ENCODE measurements at regions not wholly inside any gene's neighbourhood (a gene's known extent, or its start where the extent isn't known, plus 50 kb on each side); places are given as distances from the start of the nearest gene placed in this dataset.
"Not testable (repeated sequence)": the region's sequence is repeated elsewhere in the genome, so short reads cannot be mapped to it uniquely, and the experiment has no call there.

DNA sequence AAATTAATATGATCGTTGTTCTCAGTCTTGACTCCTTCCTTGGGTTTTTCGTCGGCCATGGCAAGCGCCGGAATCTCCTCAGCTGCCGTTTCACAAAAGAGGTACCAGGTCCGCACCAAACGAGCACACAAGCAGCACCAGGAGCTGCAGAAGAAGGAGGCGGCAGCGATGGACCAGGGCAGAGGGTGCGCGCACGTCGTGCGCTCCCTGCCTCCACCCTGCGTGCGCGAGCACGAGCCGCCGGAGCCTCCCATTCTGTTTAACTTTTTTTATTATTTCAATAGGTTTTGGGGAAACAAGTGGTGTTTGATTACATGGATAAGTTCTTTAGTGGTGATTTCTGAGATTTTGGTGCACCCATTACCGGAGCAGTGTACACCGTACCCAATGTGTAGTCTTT is 158.2 kb downstream of the PLS3 start:
- H3K27ac Mint-ChIP-seq: no peak overlapping the region
- CTCF ChIA-PET: no interaction called here
- TF ChIP-seq, protein P1, sequence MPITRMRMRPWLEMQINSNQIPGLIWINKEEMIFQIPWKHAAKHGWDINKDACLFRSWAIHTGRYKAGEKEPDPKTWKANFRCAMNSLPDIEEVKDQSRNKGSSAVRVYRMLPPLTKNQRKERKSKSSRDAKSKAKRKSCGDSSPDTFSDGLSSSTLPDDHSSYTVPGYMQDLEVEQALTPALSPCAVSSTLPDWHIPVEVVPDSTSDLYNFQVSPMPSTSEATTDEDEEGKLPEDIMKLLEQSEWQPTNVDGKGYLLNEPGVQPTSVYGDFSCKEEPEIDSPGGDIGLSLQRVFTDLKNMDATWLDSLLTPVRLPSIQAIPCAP (CRISPR knock-in tag; IDR thresholded peaks at IDR 0.05): no peak
- H3K4me1 Mint-ChIP-seq: peaks cover 13% of the 10 kb centered on the region
- no peak for ATAC-seq
- no peak overlapping the region for H3K4me3 Mint-ChIP-seq
- DNase-seq (ENCODE audit: low spot score): no peak
- no peaks in the 10 kb centered on the region for H3K9me3 Mint-ChIP-seq
- POLR2A ChIA-PET: no interaction called here
- H3K27me3 Mint-ChIP-seq (ENCODE audit: low read depth): no peaks in the 10 kb centered on the region
- no peaks in the 10 kb centered on the region for H3K36me3 Mint-ChIP-seq

DNA sequence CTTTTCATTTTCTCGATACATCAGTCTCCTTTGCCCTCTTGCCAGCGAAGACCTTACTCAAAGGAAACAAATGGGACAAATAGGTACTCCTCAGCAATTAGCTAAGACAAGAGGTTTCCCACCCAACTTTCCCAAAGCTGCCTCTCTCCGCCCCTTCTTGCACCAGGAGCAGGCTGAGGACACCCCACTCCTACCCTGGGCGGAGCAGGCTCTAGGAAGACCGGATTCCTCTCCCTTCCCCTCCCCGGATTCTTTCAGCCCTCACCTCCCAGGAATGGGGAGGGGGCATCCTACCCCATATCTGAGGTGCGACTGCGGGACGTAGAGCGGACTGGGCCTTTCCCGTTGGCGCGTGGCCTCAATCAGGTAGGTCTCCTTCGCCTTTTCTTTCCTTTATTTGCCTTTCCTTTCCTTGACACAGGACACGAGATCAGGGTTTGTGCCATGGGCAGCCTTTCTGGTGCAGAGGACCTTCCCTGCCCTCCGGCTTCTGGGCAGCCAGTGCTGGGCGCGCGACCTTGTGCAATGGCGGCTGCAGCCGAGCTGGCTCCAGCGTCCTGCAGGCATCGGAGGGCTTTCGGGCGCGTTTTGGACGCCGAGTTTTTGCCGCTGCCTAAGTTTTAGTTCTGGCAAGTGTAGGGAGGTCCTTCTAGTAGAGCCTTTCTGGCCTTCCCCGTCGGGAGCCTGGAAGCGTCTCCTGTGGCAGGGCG is 161.9 kb downstream of the PLS3 start:
- H3K27ac Mint-ChIP-seq; POLR2A ChIA-PET; H3K4me3 Mint-ChIP-seq; H3K9me3 Mint-ChIP-seq; H3K36me3 Mint-ChIP-seq; CTCF ChIA-PET; H3K27me3 Mint-ChIP-seq (ENCODE audit: low read depth); DNase-seq (ENCODE audit: low spot score): not testable (repeated sequence)
- H3K4me1 Mint-ChIP-seq: peaks cover 12% of the 10 kb centered on the region
- ATAC-seq: peak; percentile 83

DNA sequence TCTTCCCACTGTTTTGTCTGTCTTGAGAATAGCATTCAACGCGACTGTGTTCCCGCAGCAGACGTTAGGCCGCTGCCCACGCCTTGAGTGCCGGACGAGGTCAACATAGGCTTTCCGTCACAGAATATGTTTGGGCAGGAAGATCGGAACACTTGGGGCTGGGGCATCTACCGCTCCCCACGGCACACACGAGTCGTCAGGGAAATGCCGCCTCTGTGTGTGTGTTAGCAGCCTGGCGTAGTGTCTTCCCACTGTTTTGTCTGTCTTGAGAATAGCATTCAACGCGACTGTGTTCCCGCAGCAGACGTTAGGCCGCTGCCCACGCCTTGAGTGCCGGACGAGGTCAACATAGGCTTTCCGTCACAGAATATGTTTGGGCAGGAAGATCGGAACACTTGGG is 164.4 kb downstream of the PLS3 start:
- CTCF ChIA-PET; H3K9me3 Mint-ChIP-seq; H3K27ac Mint-ChIP-seq; ATAC-seq; POLR2A ChIA-PET; H3K27me3 Mint-ChIP-seq (ENCODE audit: low read depth); DNase-seq (ENCODE audit: low spot score); H3K4me3 Mint-ChIP-seq; H3K4me1 Mint-ChIP-seq; H3K36me3 Mint-ChIP-seq: not testable (repeated sequence)

DNA sequence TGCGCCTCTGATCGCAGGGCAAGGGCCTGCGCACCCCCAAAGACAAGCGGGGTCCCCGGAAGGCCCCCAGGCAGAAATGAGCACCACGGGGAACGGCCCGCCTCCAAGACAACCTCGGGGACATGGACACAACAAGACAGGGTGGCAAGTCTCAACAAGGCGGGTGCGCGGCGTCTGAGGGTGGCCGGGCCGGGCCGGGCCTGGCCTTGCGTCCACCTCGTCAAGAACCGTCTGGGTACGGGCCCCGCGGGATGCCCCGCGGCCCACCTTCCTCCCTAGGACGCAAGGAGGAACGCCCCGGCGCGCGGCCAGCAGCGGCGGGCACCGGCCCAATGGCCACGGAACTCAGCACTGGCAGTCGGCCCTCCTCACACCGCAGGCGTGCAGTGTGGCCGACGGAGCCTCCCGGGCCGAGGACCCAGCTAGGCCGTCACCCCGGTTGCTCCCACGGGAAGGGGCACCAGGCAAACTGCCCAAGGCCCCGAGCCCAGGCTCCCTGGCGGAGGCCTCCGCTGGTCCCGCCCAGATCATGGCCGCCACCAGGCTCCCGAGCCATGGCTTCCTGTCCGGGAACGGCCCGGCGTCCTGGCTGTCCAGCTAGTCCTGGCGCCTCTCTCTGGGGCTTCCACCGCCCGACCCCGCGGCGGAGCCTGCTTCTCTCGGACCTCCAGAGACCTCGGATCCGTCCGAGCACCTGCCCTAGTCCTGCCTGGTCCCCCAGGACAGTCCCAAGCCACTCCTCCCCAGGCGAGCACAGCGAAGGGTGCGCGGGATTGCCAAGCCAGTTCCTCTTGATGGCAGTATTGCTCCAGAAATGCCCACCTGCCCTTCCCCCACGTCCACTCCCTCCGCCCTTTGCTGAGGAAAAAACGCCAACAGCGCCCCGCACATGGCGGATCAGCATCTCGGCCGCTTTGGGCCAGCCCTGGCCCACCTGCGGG is 167.1 kb downstream of the PLS3 start:
- DNase-seq (ENCODE audit: low spot score); H3K27ac Mint-ChIP-seq; H3K36me3 Mint-ChIP-seq; H3K4me3 Mint-ChIP-seq; H3K4me1 Mint-ChIP-seq; POLR2A ChIA-PET; ATAC-seq; H3K9me3 Mint-ChIP-seq; CTCF ChIA-PET; H3K27me3 Mint-ChIP-seq (ENCODE audit: low read depth): not testable (repeated sequence)

DNA sequence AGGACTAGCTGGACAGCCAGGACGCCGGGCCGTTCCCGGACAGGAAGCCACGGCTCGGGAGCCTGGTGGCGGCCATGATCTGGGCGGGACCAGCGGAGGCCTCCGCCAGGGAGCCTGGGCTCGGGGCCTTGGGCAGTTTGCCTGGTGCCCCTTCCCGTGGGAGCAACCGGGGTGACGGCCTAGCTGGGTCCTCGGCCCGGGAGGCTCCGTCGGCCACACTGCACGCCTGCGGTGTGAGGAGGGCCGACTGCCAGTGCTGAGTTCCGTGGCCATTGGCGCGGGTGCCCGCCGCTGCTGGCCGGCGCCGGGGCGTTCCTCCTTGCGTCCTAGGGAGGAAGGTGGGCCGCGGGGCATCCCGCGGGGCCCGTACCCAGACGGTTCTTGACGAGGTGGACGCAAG is 171.6 kb downstream of the PLS3 start:
- H3K4me1 Mint-ChIP-seq; H3K9me3 Mint-ChIP-seq; CTCF ChIA-PET; H3K27me3 Mint-ChIP-seq (ENCODE audit: low read depth); POLR2A ChIA-PET; H3K36me3 Mint-ChIP-seq; DNase-seq (ENCODE audit: low spot score); ATAC-seq; H3K27ac Mint-ChIP-seq; H3K4me3 Mint-ChIP-seq: not testable (repeated sequence)

DNA sequence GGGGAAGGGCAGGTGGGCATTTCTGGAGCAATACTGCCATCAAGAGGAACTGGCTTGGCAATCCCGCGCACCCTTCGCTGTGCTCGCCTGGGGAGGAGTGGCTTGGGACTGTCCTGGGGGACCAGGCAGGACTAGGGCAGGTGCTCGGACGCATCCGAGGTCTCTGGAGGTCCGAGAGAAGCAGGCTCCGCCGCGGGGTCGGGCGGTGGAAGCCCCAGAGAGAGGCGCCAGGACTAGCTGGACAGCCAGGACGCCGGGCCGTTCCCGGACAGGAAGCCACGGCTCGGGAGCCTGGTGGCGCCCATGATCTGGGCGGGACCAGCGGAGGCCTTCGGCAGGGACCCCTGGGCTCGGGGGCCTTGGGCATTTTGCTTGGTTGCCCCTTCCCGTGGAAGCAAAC is 174.3 kb downstream of the PLS3 start:
- H3K27ac Mint-ChIP-seq, POLR2A ChIA-PET, H3K4me3 Mint-ChIP-seq: not testable (repeated sequence)

More for the DNA sequence above, 174.3 kb downstream of the PLS3 start:
- H3K9me3 Mint-ChIP-seq; H3K27me3 Mint-ChIP-seq (ENCODE audit: low read depth); H3K4me1 Mint-ChIP-seq; DNase-seq (ENCODE audit: low spot score); CTCF ChIA-PET; ATAC-seq; H3K36me3 Mint-ChIP-seq: not testable (repeated sequence)
